ENCODE measurements at regions not wholly inside any gene's neighbourhood (a gene's known extent, or its start where the extent isn't known, plus 50 kb on each side); places are given as distances from the start of the nearest gene placed in this dataset.

DNA sequence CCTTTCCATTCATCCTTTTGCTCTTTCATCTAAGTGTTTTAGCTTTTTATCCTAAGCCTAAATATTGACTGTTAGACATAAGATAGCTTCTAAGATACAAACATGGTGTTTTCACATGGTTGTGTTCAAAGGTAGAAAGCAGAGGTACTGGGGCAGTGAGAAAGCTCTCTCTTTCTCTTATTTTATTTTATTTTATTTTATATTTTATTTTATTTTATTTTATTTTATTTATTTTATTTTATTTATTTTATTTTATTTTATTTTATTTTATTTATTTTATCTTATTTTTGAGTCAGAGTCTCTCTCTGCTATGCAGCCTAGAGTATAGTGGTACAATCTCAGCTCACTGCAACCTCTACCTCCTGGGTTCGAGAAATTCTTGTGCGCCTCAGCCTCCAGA lies 287.2 kb downstream of the IKZF2 start:
- no peak overlapping the region for H3K4me3 ChIP-seq
- H3K4me2 ChIP-seq: no peak overlapping the region
- H3K27me3 Mint-ChIP-seq (ENCODE audit: insufficient read depth, low read depth, poor library complexity): peaks cover 4% of the 10 kb centered on the region
- no peak overlapping the region for H2AFZ ChIP-seq
- no peak overlapping the region for H3K27ac ChIP-seq (ENCODE audit: low read depth)
- no peak overlapping the region for H3K4me3 Mint-ChIP-seq
- ATAC-seq (no peak), DNase-seq (ENCODE audit: low spot score) (no peak)
- TF ChIP-seq, protein P1, sequence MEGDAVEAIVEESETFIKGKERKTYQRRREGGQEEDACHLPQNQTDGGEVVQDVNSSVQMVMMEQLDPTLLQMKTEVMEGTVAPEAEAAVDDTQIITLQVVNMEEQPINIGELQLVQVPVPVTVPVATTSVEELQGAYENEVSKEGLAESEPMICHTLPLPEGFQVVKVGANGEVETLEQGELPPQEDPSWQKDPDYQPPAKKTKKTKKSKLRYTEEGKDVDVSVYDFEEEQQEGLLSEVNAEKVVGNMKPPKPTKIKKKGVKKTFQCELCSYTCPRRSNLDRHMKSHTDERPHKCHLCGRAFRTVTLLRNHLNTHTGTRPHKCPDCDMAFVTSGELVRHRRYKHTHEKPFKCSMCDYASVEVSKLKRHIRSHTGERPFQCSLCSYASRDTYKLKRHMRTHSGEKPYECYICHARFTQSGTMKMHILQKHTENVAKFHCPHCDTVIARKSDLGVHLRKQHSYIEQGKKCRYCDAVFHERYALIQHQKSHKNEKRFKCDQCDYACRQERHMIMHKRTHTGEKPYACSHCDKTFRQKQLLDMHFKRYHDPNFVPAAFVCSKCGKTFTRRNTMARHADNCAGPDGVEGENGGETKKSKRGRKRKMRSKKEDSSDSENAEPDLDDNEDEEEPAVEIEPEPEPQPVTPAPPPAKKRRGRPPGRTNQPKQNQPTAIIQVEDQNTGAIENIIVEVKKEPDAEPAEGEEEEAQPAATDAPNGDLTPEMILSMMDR (conservative IDR thresholded peaks at IDR 0.05; ENCODE audit: low read depth in 2 of 2): no peak
- no peak for TF ChIP-seq EZH2phosphoT487 (IDR thresholded peaks at IDR 0.05; ENCODE audit: unreplicated experiment)
- TF ChIP-seq JUNB (IDR thresholded peaks at IDR 0.05; ENCODE audit: unreplicated experiment): no peak
- TF ChIP-seq STAT1 (IDR thresholded peaks at IDR 0.05; ENCODE audit: unreplicated experiment): no peak
- TF ChIP-seq POLR2AphosphoS5 (IDR thresholded peaks at IDR 0.05; ENCODE audit: low read depth): no peak
- TF ChIP-seq ZNF114 (CRISPR knock-in tag; IDR thresholded peaks at IDR 0.05): no peak
- TF ChIP-seq, protein P2, sequence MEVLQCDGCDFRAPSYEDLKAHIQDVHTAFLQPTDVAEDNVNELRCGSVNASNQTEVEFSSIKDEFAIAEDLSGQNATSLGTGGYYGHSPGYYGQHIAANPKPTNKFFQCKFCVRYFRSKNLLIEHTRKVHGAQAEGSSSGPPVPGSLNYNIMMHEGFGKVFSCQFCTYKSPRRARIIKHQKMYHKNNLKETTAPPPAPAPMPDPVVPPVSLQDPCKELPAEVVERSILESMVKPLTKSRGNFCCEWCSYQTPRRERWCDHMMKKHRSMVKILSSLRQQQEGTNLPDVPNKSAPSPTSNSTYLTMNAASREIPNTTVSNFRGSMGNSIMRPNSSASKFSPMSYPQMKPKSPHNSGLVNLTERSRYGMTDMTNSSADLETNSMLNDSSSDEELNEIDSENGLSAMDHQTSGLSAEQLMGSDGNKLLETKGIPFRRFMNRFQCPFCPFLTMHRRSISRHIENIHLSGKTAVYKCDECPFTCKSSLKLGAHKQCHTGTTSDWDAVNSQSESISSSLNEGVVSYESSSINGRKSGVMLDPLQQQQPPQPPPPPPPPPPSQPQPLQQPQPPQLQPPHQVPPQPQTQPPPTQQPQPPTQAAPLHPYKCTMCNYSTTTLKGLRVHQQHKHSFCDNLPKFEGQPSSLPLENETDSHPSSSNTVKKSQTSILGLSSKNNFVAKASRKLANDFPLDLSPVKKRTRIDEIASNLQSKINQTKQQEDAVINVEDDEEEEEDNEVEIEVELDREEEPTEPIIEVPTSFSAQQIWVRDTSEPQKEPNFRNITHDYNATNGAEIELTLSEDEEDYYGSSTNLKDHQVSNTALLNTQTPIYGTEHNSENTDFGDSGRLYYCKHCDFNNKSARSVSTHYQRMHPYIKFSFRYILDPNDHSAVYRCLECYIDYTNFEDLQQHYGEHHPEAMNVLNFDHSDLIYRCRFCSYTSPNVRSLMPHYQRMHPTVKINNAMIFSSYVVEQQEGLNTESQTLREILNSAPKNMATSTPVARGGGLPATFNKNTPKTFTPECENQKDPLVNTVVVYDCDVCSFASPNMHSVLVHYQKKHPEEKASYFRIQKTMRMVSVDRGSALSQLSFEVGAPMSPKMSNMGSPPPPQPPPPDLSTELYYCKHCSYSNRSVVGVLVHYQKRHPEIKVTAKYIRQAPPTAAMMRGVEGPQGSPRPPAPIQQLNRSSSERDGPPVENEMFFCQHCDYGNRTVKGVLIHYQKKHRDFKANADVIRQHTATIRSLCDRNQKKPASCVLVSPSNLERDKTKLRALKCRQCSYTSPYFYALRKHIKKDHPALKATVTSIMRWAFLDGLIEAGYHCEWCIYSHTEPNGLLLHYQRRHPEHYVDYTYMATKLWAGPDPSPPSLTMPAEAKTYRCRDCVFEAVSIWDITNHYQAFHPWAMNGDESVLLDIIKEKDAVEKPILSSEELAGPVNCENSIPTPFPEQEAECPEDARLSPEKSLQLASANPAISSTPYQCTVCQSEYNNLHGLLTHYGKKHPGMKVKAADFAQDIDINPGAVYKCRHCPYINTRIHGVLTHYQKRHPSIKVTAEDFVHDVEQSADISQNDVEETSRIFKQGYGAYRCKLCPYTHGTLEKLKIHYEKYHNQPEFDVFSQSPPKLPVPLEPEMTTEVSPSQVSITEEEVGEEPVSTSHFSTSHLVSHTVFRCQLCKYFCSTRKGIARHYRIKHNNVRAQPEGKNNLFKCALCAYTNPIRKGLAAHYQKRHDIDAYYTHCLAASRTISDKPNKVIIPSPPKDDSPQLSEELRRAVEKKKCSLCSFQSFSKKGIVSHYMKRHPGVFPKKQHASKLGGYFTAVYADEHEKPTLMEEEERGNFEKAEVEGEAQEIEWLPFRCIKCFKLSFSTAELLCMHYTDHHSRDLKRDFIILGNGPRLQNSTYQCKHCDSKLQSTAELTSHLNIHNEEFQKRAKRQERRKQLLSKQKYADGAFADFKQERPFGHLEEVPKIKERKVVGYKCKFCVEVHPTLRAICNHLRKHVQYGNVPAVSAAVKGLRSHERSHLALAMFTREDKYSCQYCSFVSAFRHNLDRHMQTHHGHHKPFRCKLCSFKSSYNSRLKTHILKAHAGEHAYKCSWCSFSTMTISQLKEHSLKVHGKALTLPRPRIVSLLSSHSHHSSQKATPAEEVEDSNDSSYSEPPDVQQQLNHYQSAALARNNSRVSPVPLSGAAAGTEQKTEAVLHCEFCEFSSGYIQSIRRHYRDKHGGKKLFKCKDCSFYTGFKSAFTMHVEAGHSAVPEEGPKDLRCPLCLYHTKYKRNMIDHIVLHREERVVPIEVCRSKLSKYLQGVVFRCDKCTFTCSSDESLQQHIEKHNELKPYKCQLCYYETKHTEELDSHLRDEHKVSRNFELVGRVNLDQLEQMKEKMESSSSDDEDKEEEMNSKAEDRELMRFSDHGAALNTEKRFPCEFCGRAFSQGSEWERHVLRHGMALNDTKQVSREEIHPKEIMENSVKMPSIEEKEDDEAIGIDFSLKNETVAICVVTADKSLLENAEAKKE (CRISPR knock-in tag; IDR thresholded peaks at IDR 0.05): no peak
- no peak for TF ChIP-seq ZNF331 (CRISPR knock-in tag; IDR thresholded peaks at IDR 0.05; ENCODE audit: low read depth)
- TF ChIP-seq, protein P3, sequence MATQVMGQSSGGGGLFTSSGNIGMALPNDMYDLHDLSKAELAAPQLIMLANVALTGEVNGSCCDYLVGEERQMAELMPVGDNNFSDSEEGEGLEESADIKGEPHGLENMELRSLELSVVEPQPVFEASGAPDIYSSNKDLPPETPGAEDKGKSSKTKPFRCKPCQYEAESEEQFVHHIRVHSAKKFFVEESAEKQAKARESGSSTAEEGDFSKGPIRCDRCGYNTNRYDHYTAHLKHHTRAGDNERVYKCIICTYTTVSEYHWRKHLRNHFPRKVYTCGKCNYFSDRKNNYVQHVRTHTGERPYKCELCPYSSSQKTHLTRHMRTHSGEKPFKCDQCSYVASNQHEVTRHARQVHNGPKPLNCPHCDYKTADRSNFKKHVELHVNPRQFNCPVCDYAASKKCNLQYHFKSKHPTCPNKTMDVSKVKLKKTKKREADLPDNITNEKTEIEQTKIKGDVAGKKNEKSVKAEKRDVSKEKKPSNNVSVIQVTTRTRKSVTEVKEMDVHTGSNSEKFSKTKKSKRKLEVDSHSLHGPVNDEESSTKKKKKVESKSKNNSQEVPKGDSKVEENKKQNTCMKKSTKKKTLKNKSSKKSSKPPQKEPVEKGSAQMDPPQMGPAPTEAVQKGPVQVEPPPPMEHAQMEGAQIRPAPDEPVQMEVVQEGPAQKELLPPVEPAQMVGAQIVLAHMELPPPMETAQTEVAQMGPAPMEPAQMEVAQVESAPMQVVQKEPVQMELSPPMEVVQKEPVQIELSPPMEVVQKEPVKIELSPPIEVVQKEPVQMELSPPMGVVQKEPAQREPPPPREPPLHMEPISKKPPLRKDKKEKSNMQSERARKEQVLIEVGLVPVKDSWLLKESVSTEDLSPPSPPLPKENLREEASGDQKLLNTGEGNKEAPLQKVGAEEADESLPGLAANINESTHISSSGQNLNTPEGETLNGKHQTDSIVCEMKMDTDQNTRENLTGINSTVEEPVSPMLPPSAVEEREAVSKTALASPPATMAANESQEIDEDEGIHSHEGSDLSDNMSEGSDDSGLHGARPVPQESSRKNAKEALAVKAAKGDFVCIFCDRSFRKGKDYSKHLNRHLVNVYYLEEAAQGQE (IDR thresholded peaks at IDR 0.05; ENCODE audit: unreplicated experiment): no peak
- no peak for TF ChIP-seq EZH2 (IDR thresholded peaks at IDR 0.05; ENCODE audit: low read depth, unreplicated experiment)
- H3K27me3 ChIP-seq (ENCODE audit: insufficient read depth): no peaks in the 10 kb centered on the region
- H3K4me1 ChIP-seq (ENCODE audit: insufficient read depth): no peaks in the 10 kb centered on the region
- H3K9me2 ChIP-seq (ENCODE audit: insufficient read depth): no peaks in the 10 kb centered on the region
- peaks cover 46% of the 10 kb centered on the region; the same call in 2 of the 3 replicates for H3K36me3 Mint-ChIP-seq (ENCODE audit: low read depth)
- H3K9me3 Mint-ChIP-seq: peaks cover 58% of the 10 kb centered on the region
- H3K4me1 Mint-ChIP-seq: no peaks in the 10 kb centered on the region
- no peaks in the 10 kb centered on the region for H4K20me1 ChIP-seq (replicated peaks; ENCODE audit: insufficient read depth)
- peaks cover 13% of the 10 kb centered on the region for H3K36me3 ChIP-seq (ENCODE audit: insufficient read depth)
- no peaks in the 10 kb centered on the region for H3K79me2 ChIP-seq (replicated peaks; ENCODE audit: insufficient read depth)
- no peak overlapping the region for H3K27ac Mint-ChIP-seq
- no peaks in the 10 kb centered on the region for H3F3A ChIP-seq (replicated peaks; ENCODE audit: low read depth)

Measured in GM23338 (cell line).